Smooth muscle cell (in vitro differentiated cells): ENCODE measurements at regions not wholly inside any gene's neighbourhood (a gene's known extent, or its start where the extent isn't known, plus 50 kb on each side); places are given as distances from the start of the nearest gene placed in this dataset.

Experiments used
- DNase-seq: peaks from one replicate; lab custom pipeline; 2025; ENCODE audit not compliant: unreplicated experiment; lab: John Stamatoyannopoulos, UW
- H2AFZ ChIP-seq: fragments of 200-600 bp; sonication (generic); 2 replicates; pipeline ENCODE4 v1.6.0; 2016; ENCODE audit warnings: antibody characterized with exemption, low read depth, mild to moderate bottlenecking
- H3F3A ChIP-seq: fragments of 200-600 bp; sonication (generic); 2 replicates; pipeline ENCODE4 v1.6.0; 2017; ENCODE audit warnings: antibody characterized with exemption, low read depth
- H3K27ac ChIP-seq: fragments of 200-600 bp; sonication (generic); 2 replicates; pipeline ENCODE4 v1.5.1; 2016; ENCODE audit warnings: low read depth, mild to moderate bottlenecking
- H3K27me3 ChIP-seq: fragments of 200-600 bp; sonication (generic); 2 replicates; pipeline ENCODE4 v1.6.1; 2016; ENCODE audit warnings: low read depth, mild to moderate bottlenecking
- H3K36me3 ChIP-seq: fragments of 200-600 bp; sonication (generic); 2 replicates; pipeline ENCODE4 v1.5.1; 2016; ENCODE audit warnings: low read depth
- H3K4me1 ChIP-seq: fragments of 200-600 bp; sonication (generic); 2 replicates; pipeline ENCODE4 v1.5.1; 2016; ENCODE audit warnings: low read depth
- H3K4me2 ChIP-seq: fragments of 200-600 bp; sonication (generic); 2 replicates; pipeline ENCODE4 v1.6.0; 2016; ENCODE audit warnings: mild to moderate bottlenecking
- H3K4me3 ChIP-seq: fragments of 200-600 bp; sonication (generic); 2 replicates; pipeline ENCODE4 v1.5.1; 2016; ENCODE audit warnings: mild to moderate bottlenecking
- H3K79me2 ChIP-seq: fragments of 200-600 bp; sonication (generic); 2 replicates; pipeline ENCODE4 v1.6.0; 2016; ENCODE audit warnings: low read depth, mild to moderate bottlenecking
- H3K9ac ChIP-seq: fragments of 200-600 bp; sonication (generic); 2 replicates; pipeline ENCODE4 v1.6.0; 2016; ENCODE audit warnings: low read depth
- H3K9me3 ChIP-seq: fragments of 200-600 bp; sonication (generic); replicated peaks from 2 replicates; pipeline ENCODE4 v1.5.1; 2016; ENCODE audit warnings: low read depth
- H4K20me1 ChIP-seq: fragments of 200-600 bp; sonication (generic); 2 replicates; pipeline ENCODE4 v1.6.0; 2016; ENCODE audit warnings: low read depth
- WGBS: methylation state at CpG from one replicate; pipeline ENCODE4 v1.1.7; 2016; ENCODE audit warnings: low lambda C conversion rate; 5-methylcytosine and 5-hydroxymethylcytosine counted together
- TF ChIP-seq, protein P1 (sequence below): fragments of 200-600 bp; sonication (generic); IDR thresholded peaks from 2 replicates; pipeline ENCODE4 v1.5.1; 2017; ENCODE audit warnings: borderline replicate concordance, mild to moderate bottlenecking, antibody characterized with exemption; ENCODE audit not compliant: insufficient read depth, poor library complexity, severe bottlenecking

DNA sequence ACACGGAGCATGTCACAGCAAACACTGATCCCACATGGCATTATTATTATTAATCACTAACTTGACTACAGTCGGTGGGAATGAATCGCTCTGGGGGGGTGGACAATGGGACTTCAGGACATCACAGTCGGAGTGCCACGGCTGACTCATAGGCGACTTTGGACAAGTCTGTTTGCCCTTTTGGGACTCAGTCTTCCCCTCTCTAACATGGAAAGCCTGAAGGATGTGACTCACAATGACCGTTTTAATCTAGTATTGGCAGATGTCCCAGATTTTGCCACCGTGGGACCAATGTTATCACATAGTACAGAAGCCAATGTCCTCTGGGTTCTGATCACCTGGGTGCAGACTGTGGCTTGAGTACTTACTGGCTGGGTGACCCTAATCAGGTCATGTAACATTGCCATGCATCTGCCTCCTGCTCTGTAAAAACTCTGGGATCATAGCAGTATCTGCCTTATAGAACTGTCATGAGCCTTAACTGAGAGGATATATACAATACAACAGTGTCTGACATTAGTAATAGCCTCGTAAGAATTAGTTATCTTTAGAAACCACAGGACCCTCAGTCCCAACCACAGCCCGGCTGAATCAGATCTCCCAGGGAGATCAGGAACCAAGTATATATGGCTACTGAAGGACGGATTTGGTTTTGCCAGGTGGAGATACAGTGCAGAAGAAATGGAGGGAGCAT is 362.6 kb downstream of the BCL11B start:
- no peaks in the 10 kb centered on the region for H3K9me3 ChIP-seq
- no peak for DNase-seq
- TF ChIP-seq, protein P1, sequence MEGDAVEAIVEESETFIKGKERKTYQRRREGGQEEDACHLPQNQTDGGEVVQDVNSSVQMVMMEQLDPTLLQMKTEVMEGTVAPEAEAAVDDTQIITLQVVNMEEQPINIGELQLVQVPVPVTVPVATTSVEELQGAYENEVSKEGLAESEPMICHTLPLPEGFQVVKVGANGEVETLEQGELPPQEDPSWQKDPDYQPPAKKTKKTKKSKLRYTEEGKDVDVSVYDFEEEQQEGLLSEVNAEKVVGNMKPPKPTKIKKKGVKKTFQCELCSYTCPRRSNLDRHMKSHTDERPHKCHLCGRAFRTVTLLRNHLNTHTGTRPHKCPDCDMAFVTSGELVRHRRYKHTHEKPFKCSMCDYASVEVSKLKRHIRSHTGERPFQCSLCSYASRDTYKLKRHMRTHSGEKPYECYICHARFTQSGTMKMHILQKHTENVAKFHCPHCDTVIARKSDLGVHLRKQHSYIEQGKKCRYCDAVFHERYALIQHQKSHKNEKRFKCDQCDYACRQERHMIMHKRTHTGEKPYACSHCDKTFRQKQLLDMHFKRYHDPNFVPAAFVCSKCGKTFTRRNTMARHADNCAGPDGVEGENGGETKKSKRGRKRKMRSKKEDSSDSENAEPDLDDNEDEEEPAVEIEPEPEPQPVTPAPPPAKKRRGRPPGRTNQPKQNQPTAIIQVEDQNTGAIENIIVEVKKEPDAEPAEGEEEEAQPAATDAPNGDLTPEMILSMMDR = no peak
- no peaks in the 10 kb centered on the region for H3F3A ChIP-seq
- no peaks in the 10 kb centered on the region for H3K27me3 ChIP-seq
- H2AFZ ChIP-seq = no peak overlapping the region
- no peaks in the 10 kb centered on the region for H3K36me3 ChIP-seq
- peak overlapping the region; percentile 59 for H3K4me2 ChIP-seq
- no peak overlapping the region for H3K4me3 ChIP-seq
- no peak overlapping the region for H3K9ac ChIP-seq
- WGBS = 9% methylated on average over 11 of the region's 11 CpGs
- no peaks in the 10 kb centered on the region for H3K79me2 ChIP-seq
- H3K4me1 ChIP-seq = peaks cover 22% of the 10 kb centered on the region
- H4K20me1 ChIP-seq = no peaks in the 10 kb centered on the region
- peak overlapping the region; percentile 74 for H3K27ac ChIP-seq

DNA sequence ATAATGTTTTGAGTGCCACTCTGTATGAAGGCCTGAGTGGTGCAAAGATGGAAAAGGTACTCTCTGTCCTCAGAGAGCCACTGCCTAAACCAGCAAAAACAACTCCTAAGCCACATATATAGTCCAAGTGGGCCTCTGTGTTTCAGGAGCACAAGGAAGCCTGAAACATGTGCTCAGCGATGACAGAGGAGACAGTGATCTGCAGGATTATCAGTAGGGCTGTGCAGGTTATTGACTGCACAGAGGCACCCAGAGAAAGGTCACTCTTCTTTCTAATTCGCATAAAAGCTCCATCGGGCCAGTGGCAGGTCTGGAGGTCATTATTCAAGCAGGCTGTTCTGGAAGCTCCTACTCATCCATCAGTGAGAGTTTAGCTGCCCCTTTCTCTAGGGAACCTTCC is 361.9 kb downstream of the BCL11B start:
- H3K36me3 ChIP-seq = no peaks in the 10 kb centered on the region
- no peaks in the 10 kb centered on the region for H3K79me2 ChIP-seq
- H3K9me3 ChIP-seq = no peaks in the 10 kb centered on the region
- 77% methylated on average over 3 of the region's 3 CpGs for WGBS
- TF ChIP-seq, protein P1 = no peak
- H3K27me3 ChIP-seq = no peaks in the 10 kb centered on the region
- DNase-seq = no peak
- H4K20me1 ChIP-seq = no peaks in the 10 kb centered on the region
- H3K4me1 ChIP-seq = peaks cover 23% of the 10 kb centered on the region
- H3K9ac ChIP-seq = no peak overlapping the region
- no peaks in the 10 kb centered on the region for H3F3A ChIP-seq
- peak overlapping the region; percentile 74 for H3K27ac ChIP-seq
- no peak overlapping the region for H3K4me3 ChIP-seq
- H2AFZ ChIP-seq = no peak overlapping the region
- no peak overlapping the region for H3K4me2 ChIP-seq

DNA sequence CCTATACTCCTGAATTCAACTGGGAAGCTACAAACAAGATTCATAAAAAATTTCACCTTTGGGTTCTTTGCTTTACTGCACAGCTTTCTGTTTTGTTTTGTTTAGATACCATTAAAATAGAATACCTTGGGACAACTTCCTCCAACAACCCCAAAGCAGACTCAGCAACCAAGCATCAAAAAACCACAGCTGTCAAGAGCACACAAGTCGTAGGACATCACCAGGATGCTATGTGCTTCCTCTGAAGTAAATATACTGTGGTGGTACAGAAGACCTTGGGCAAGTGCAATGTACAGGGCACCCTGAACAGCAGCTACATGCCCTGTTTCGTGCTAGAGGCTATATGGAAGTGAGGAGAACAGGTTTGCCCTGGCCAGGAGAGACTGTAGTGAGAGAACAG is 359.3 kb downstream of the BCL11B start:
- Histone ChIP-seq H3K9me3 (no peaks in the 10 kb centered on the region), H2AFZ (no peak overlapping the region), H3F3A (no peaks in the 10 kb centered on the region), H3K4me1 (peaks cover 12% of the 10 kb centered on the region), H3K27ac (no peak overlapping the region), H3K36me3 (no peaks in the 10 kb centered on the region), H3K79me2 (no peaks in the 10 kb centered on the region), H3K9ac (no peak overlapping the region), H3K27me3 (no peaks in the 10 kb centered on the region), H4K20me1 (no peaks in the 10 kb centered on the region), H3K4me3 (no peak overlapping the region), H3K4me2 (no peak overlapping the region)
- TF ChIP-seq, protein P1 = no peak
- DNase-seq = no peak
- WGBS = 83% methylated on average over 2 of the region's 2 CpGs

DNA sequence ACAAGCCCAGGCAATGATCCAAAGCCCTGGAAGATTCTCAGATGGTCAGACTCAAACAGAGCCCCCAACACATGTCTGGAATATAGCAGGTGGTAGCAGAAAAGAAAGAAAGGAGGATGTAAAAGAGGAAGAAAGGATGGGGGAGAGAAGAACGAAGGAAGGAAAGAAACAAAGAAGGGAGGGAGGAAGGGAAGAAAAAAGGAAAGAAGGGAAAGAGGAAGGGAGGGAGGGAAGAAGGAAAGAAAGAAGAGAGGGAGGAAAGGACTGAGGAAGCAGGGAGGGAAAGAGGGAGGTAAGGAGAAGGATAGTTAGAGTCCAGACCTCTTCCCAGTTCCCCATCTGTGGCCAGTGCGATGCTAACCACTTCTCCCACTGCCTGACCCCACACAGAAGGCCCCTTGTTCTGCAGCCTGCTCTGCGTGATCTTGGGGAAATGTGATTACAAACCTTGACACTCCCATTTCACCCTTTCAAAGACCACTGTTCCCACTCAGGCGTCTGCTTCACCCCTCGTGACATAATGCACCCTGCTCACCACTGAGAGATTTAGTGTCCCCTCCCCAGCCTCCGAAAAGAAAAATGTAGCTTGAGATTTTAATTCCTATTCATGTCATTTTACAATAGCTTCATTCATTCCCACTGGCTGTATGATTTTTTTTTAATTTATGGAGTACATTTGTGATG is 357.9 kb downstream of the BCL11B start:
- no peak overlapping the region for H3K27ac ChIP-seq

More for the DNA sequence above, 357.9 kb downstream of the BCL11B start:
- no peaks in the 10 kb centered on the region for H3K36me3 ChIP-seq
- no peak overlapping the region for H3K4me3 ChIP-seq
- no peaks in the 10 kb centered on the region for H3K79me2 ChIP-seq
- peak overlapping the region; percentile 31 for H2AFZ ChIP-seq
- no peaks in the 10 kb centered on the region for H3F3A ChIP-seq
- TF ChIP-seq, protein P1 = no peak
- WGBS = 69% methylated on average over 6 of the region's 6 CpGs
- no peaks in the 10 kb centered on the region for H3K27me3 ChIP-seq
- DNase-seq = no peak
- no peaks in the 10 kb centered on the region for H4K20me1 ChIP-seq
- no peak overlapping the region for H3K9ac ChIP-seq
- peaks cover 12% of the 10 kb centered on the region for H3K4me1 ChIP-seq
- no peak overlapping the region for H3K4me2 ChIP-seq
- H3K9me3 ChIP-seq = no peaks in the 10 kb centered on the region
